GM19351 (cell line): ENCODE measurements at regions not wholly inside any gene's neighbourhood (a gene's known extent, or its start where the extent isn't known, plus 50 kb on each side); places are given as distances from the start of the nearest gene placed in this dataset.

Source experiments
- ATAC-seq: cut with Tn5 transposase; IDR thresholded peaks from one replicate; pipeline ENCODE4 v1.9.1; 2021; ENCODE audit warnings: mild to moderate bottlenecking, moderate library complexity; ENCODE audit not compliant: unreplicated experiment

GRCh38 chr6:62480544-62480943, 194.5 kb upstream of the KHDRBS2 start:
- no peak for ATAC-seq

GRCh38 chr6:62479697-62480220, 193.7 kb upstream of the KHDRBS2 start:
- no peak for ATAC-seq

DNA sequence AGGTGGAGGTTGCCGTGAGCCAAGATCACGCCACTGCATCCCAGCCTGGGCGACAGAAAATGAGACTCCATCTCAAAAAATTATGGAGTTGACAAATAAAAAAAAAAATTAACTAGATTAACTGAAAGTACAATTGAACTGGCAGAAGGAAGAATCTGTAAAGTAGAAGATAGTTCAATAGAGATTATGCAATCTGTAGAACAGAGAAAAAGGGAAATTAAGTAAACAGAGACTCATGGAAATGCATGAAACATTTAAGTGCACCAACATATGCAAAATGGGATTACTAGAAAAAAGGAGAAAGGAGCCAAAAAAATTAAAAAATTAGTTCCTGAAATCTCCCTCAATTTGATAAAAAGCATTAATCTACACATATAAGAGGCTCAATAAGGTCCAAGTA, 188.8 kb upstream of the KHDRBS2 start:
- ATAC-seq: no peak

DNA sequence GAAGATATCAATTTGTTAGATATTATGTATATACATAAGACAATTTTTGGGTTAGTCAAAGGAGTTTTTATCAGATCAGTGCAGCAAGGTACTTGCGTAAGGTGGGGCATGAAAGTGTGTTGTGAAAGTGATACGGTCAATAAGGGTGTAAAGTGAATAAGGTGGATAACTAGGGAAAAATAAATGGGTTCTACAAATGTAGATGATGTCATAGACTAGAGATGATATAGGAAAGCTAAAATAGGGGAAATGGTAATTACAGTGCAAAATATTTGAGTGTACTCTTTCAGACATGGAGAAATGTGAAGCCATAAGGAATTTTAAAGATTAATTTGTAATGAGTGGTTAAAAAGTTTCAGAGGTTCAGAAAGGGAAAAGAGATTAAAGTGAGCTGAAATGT, 180.6 kb upstream of the KHDRBS2 start:
- no peak for ATAC-seq

DNA sequence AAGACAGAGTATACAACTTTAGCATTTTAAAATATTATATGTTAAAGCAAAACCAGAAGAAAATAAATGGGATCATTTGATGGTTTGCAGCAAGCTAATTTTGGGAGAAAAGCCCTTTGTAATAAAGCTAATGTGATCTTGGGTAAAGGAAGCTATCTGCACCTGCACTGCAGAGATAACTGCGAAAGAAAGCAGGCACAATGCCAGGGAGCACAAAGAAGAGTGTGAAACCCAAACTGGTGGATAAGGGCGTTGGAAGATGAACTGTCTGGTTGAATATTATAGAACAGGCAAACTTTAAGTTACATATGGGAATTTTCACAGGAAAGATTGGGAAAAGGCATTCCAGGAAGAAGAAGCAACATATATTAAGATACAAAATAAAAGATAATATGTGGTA, 179.2 kb upstream of the KHDRBS2 start:
- no peak for ATAC-seq

GRCh38 chr6:62452586-62452985, 166.6 kb upstream of the KHDRBS2 start:
- no peak for ATAC-seq

GRCh38 chr6:62446647-62447316, 160.8 kb upstream of the KHDRBS2 start:
- no peak for ATAC-seq

- ATAC-seq: no peak
These were observed 159.5 kb upstream of the KHDRBS2 start for GRCh38 chr6:62445521-62445920.

- no peak for ATAC-seq
These were observed 155.2 kb upstream of the KHDRBS2 start for GRCh38 chr6:62441182-62441581.

- ATAC-seq: no peak
These were observed 143.8 kb upstream of the KHDRBS2 start for GRCh38 chr6:62429781-62430180.

DNA sequence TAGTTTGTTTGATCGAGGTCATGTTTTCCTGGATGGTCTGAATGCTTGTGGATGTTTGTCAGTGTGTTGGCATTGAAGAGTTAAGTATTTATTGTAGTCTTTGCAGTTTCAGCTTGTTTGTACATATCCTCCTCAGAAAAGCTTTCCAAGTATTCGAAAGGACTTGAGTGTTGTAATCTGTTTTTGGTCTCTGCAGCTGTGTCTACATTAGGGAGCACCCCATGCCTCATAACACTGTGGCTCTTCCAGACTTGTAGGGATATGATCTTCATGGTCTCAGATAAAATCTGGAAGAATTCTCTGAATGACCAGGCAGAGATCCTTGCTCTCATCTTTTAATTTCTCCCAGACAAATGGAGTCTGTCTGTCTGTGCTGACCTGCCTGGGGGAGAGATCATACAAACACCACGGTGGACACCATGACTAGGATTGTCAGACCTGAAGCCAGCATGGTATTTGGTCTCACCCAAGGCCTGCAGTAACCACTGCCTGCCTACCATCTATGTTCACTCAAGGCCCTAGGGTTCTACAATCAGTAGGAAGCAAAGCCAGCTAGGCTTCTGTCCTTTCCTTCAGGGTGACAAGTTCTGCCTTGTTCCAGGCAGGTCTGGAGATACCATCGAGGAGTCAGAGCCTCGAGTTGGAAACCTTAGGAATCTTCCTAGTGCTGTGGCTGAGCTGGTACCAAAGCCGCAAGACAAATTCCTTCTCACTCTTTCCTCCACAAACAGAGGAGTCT, 114.7 kb upstream of the KHDRBS2 start:
- no peak for ATAC-seq

DNA sequence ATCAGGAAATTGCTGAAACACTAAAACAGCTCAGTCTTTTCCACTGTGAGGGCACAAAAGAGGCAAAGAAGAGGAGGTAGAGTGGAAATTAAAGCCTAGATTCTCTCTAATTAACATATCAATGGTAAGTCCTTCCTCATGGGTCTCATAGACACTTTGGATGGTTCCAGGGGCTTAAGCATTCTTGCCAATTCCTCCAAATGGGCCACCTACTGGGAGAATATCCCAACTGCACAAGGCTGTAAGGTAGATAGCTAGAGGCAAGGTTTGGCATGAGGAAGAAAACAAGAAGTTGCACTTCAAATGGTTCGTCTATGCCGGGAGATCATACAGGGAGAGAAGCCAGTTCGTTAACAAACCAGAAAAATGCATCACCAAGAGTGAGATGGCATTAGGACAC, 107.6 kb upstream of the KHDRBS2 start:
- no peak for ATAC-seq

DNA sequence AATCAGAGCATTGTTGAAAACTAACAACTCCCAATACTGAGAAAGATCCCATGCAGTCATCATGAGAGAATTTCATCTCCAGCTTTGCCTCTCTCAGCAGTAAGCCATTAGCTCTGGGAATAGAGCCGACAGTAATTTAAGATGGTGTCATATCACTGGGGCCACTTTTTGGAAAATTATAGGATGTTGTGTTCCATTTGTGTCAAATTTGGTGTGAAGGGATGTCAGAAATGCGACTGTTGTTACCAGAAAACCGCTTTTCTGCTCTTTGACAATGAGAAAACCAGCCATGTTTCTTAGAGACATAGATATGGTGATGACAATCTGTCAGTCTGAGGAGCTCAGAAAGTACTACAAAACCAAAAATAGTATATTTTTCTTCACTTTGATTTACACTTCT, 106.3 kb upstream of the KHDRBS2 start:
- no peak for ATAC-seq

- ATAC-seq: no peak
These were observed 105.3 kb upstream of the KHDRBS2 start for GRCh38 chr6:62391358-62391757.

- no peak for ATAC-seq
These were observed 104.4 kb upstream of the KHDRBS2 start for GRCh38 chr6:62390401-62390800.

DNA sequence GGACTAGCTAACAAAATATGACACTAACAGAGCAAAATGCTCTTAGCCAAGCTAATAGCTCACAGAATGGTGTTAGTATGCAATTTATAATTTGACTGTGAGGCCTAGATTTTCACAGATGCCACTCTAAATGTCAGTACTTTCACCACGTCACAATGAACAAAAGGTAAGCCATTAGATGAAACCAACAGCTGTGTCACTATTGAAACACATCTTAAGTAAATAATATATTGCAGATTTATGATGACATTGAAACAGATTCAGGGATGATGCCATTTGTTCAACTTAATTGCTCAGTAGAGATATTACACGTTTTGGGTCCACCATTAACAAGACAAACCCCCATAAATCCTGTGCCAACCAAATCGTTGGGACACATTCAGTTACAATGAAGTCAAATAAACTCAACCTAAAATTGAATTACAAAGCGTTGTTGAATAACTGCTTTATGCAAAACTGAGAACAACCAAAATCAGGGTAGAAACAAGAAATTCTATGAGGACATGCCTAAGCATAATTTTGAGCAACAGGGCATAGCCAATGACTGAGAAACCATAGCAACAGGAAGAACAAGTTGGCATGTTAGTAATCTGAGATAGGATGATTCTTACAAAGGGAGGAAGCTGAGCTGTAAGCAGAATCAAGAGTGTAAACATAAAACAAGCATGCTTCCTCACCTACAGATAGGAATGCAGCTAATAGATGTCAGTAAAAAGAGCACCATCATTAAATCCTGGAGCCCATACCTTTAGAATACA, 85.6 kb upstream of the KHDRBS2 start:
- no peak for ATAC-seq

- peak; percentile 100 for ATAC-seq
These were observed 81.6 kb upstream of the KHDRBS2 start for GRCh38 chr6:62367601-62368000.

GRCh38 chr6:62362097-62362496, 76.1 kb upstream of the KHDRBS2 start:
- no peak for ATAC-seq

- ATAC-seq: no peak
These were observed 71.8 kb upstream of the KHDRBS2 start for GRCh38 chr6:62357835-62358234.

DNA sequence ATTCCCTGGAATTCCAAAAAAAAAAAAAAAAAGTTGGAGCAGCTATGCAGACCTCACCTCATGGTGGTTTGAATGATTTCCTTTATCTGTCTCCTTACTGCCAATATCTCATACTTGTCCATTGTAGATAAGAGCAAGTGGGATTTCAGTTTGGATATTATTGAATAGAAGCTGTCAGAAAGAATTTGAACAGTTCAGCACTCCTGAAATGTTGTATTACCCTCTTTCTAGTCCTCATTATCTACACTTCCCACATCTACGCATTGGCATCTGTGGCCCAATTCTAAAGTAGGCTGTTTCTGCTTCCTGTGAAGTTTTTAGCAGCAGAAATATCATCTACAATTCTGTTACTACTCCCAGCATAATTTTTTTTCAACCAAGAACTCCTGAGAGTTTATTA, 68.2 kb upstream of the KHDRBS2 start:
- ATAC-seq: no peak

- ATAC-seq: no peak
These were observed 60.1 kb upstream of the KHDRBS2 start for GRCh38 chr6:62345962-62346689.
